HUES48 (cell line): ENCODE measurements at regions not wholly inside any gene's neighbourhood (a gene's known extent, or its start where the extent isn't known, plus 50 kb on each side); places are given as distances from the start of the nearest gene placed in this dataset.
"Not testable (repeated sequence)": the region's sequence is repeated elsewhere in the genome, so short reads cannot be mapped to it uniquely, and the experiment has no call there.

Source experiments
- H3K27ac ChIP-seq: one replicate; pipeline ENCODE4 v1.7.0; 2013; ENCODE audit warnings: low read depth, low read length, inconsistent platforms
- H3K27me3 ChIP-seq: 2 replicates; pipeline ENCODE4 v1.6.1; 2013; ENCODE audit warnings: mild to moderate bottlenecking, low read length; ENCODE audit not compliant: control insufficient read depth, insufficient read depth
- H3K36me3 ChIP-seq: 2 replicates; pipeline ENCODE4 v1.6.1; 2013; ENCODE audit warnings: low read length; ENCODE audit not compliant: control insufficient read depth, insufficient read depth
- H3K4me1 ChIP-seq: 2 replicates; pipeline ENCODE4 v1.6.1; 2013; ENCODE audit warnings: mild to moderate bottlenecking, low read length; ENCODE audit not compliant: control insufficient read depth, insufficient read depth
- H3K4me3 ChIP-seq: 2 replicates; pipeline ENCODE4 v1.5.1; 2013; ENCODE audit warnings: mild to moderate bottlenecking, low read depth, low read length
- H3K9ac ChIP-seq: 2 replicates; pipeline ENCODE4 v1.6.1; 2013; ENCODE audit warnings: mild to moderate bottlenecking, low read depth, low read length, moderate library complexity
- H3K9me3 ChIP-seq: 2 replicates; pipeline ENCODE4 v1.6.1; 2013; ENCODE audit warnings: low read length; ENCODE audit not compliant: control insufficient read depth, insufficient read depth

- Histone ChIP-seq H3K9me3 (no peaks in the 10 kb centered on the region), H3K4me3 (no peak overlapping the region), H3K27me3 (no peaks in the 10 kb centered on the region), H3K36me3 (no peaks in the 10 kb centered on the region), H3K9ac (no peak overlapping the region), H3K4me1 (no peaks in the 10 kb centered on the region), H3K27ac (no peak overlapping the region)
Measured at GRCh38 chr3:3448468-3448867, 269.0 kb upstream of the CRBN start.

GRCh38 chr3:3447641-3448040 lies 268.1 kb upstream of the CRBN start:
- H3K27me3 ChIP-seq = no peaks in the 10 kb centered on the region
- no peaks in the 10 kb centered on the region for H3K4me1 ChIP-seq
- no peaks in the 10 kb centered on the region for H3K36me3 ChIP-seq
- no peak overlapping the region for H3K4me3 ChIP-seq
- H3K9me3 ChIP-seq = no peaks in the 10 kb centered on the region
- H3K27ac ChIP-seq = no peak overlapping the region
- H3K9ac ChIP-seq = no peak overlapping the region

GRCh38 chr3:3446251-3446650 lies 266.8 kb upstream of the CRBN start:
- Histone ChIP-seq H3K27me3 (no peaks in the 10 kb centered on the region), H3K36me3 (no peaks in the 10 kb centered on the region)

GRCh38 chr3:3443482-3443881 lies 264.0 kb upstream of the CRBN start:
- no peaks in the 10 kb centered on the region for H3K27me3 ChIP-seq
- H3K4me1 ChIP-seq = no peaks in the 10 kb centered on the region
- no peaks in the 10 kb centered on the region for H3K9me3 ChIP-seq
- no peak overlapping the region for H3K27ac ChIP-seq
- H3K36me3 ChIP-seq = no peaks in the 10 kb centered on the region
- no peak overlapping the region for H3K9ac ChIP-seq
- H3K4me3 ChIP-seq = no peak overlapping the region

More at GRCh38 chr3:3446251-3446650, 266.8 kb upstream of the CRBN start:
- Histone ChIP-seq H3K9me3 (no peaks in the 10 kb centered on the region), H3K27ac (no peak overlapping the region), H3K9ac (no peak overlapping the region), H3K4me3 (no peak overlapping the region), H3K4me1 (no peaks in the 10 kb centered on the region)

- H3K9ac ChIP-seq = no peak overlapping the region
- H3K4me3 ChIP-seq = no peak overlapping the region
- H3K27me3 ChIP-seq = no peaks in the 10 kb centered on the region
- no peaks in the 10 kb centered on the region for H3K36me3 ChIP-seq
- H3K27ac ChIP-seq = no peak overlapping the region
- H3K4me1 ChIP-seq = no peaks in the 10 kb centered on the region
- H3K9me3 ChIP-seq = no peaks in the 10 kb centered on the region
Measured at GRCh38 chr3:3433711-3434110, 254.2 kb upstream of the CRBN start.

- Histone ChIP-seq H3K27ac (no peak overlapping the region), H3K36me3 (no peaks in the 10 kb centered on the region), H3K27me3 (no peaks in the 10 kb centered on the region), H3K9me3 (no peaks in the 10 kb centered on the region), H3K9ac (no peak overlapping the region), H3K4me1 (no peaks in the 10 kb centered on the region), H3K4me3 (no peak overlapping the region)
Measured at GRCh38 chr3:3429841-3430240, 250.3 kb upstream of the CRBN start.

GRCh38 chr3:3407707-3408106 lies 228.2 kb upstream of the CRBN start:
- not testable (repeated sequence) for H3K4me1 ChIP-seq, H3K9me3 ChIP-seq, H3K27me3 ChIP-seq, H3K9ac ChIP-seq, H3K4me3 ChIP-seq, H3K27ac ChIP-seq, H3K36me3 ChIP-seq

GRCh38 chr3:3405131-3405530 lies 225.6 kb upstream of the CRBN start:
- Histone ChIP-seq H3K4me1 (no peaks in the 10 kb centered on the region), H3K9me3 (peaks cover 4% of the 10 kb centered on the region; the same call in 1 of the 2 replicates), H3K27ac (no peak overlapping the region), H3K9ac (no peak overlapping the region), H3K27me3 (no peaks in the 10 kb centered on the region), H3K36me3 (no peaks in the 10 kb centered on the region), H3K4me3 (no peak overlapping the region)

GRCh38 chr3:3403700-3404099 lies 224.2 kb upstream of the CRBN start:
- Histone ChIP-seq H3K36me3 (no peaks in the 10 kb centered on the region), H3K9me3 (peaks cover 4% of the 10 kb centered on the region; the same call in 1 of the 2 replicates), H3K4me1 (no peaks in the 10 kb centered on the region)

GRCh38 chr3:3392946-3393345 lies 213.5 kb upstream of the CRBN start:
- Histone ChIP-seq H3K27me3 (no peaks in the 10 kb centered on the region), H3K4me1 (peaks cover 9% of the 10 kb centered on the region; the same call in 1 of the 2 replicates), H3K4me3 (no peak overlapping the region), H3K9ac (no peak overlapping the region), H3K9me3 (no peaks in the 10 kb centered on the region), H3K27ac (no peak overlapping the region), H3K36me3 (no peaks in the 10 kb centered on the region)

More at GRCh38 chr3:3403700-3404099, 224.2 kb upstream of the CRBN start:
- Histone ChIP-seq H3K27ac (no peak overlapping the region), H3K9ac (no peak overlapping the region), H3K27me3 (no peaks in the 10 kb centered on the region), H3K4me3 (no peak overlapping the region)

GRCh38 chr3:3383461-3383860 lies 204.0 kb upstream of the CRBN start:
- Histone ChIP-seq H3K9ac (no peak overlapping the region), H3K27ac (no peak overlapping the region), H3K36me3 (no peaks in the 10 kb centered on the region), H3K4me1 (no peaks in the 10 kb centered on the region), H3K4me3 (no peak overlapping the region), H3K27me3 (no peaks in the 10 kb centered on the region), H3K9me3 (no peaks in the 10 kb centered on the region)

- Histone ChIP-seq H3K4me1 (no peaks in the 10 kb centered on the region), H3K9ac (no peak overlapping the region), H3K4me3 (no peak overlapping the region), H3K27ac (no peak overlapping the region), H3K9me3 (no peaks in the 10 kb centered on the region), H3K36me3 (no peaks in the 10 kb centered on the region), H3K27me3 (no peaks in the 10 kb centered on the region)
Measured at GRCh38 chr3:3372210-3372777, 192.8 kb upstream of the CRBN start.
